Calu3 (cell line): ENCODE measurements at regions not wholly inside any gene's neighbourhood (a gene's known extent, or its start where the extent isn't known, plus 50 kb on each side); places are given as distances from the start of the nearest gene placed in this dataset.

ENCODE experiments used
- BruUV-seq: library from RNA; stranded (reverse); fragments of 400-500 nt; replicated peaks from 2 replicates; lab custom pipeline; 2021; lab: Mats Ljungman, UMichigan
- CTCF ChIA-PET: fragments of 300-600 bp; sonication (Branson Sonifier 250); formaldehyde crosslinking; loops from one replicate; lab custom pipeline; 2022; ENCODE audit warnings: antibody characterized with exemption; lab: Charles Lee
- DNase-seq: peaks from one replicate; pipeline ENCODE4 v3.0.0; 2022
- H3K27ac Mint-ChIP-seq: one replicate; pipeline ENCODE4 v1.8.0; 2022; ENCODE audit warnings: mixed read lengths; ENCODE audit not compliant: unreplicated experiment
- H3K27me3 Mint-ChIP-seq: one replicate; pipeline ENCODE4 v1.8.0; 2022; ENCODE audit warnings: mixed read lengths; ENCODE audit not compliant: unreplicated experiment
- H3K36me3 Mint-ChIP-seq: one replicate; pipeline ENCODE4 v1.8.0; 2022; ENCODE audit warnings: mild to moderate bottlenecking, moderate library complexity, mixed read lengths; ENCODE audit not compliant: insufficient read depth, unreplicated experiment
- H3K4me1 Mint-ChIP-seq: one replicate; pipeline ENCODE4 v1.8.0; 2022; ENCODE audit warnings: mild to moderate bottlenecking, low read depth, mixed read lengths; ENCODE audit not compliant: unreplicated experiment
- H3K4me3 Mint-ChIP-seq: one replicate; pipeline ENCODE4 v1.8.0; 2022; ENCODE audit warnings: mild to moderate bottlenecking, low read depth, moderate library complexity, mixed read lengths; ENCODE audit not compliant: unreplicated experiment
- H3K9me3 Mint-ChIP-seq: one replicate; pipeline ENCODE4 v1.8.0; 2022; ENCODE audit warnings: low read depth, mixed read lengths; ENCODE audit not compliant: unreplicated experiment
- intact Hi-C: fragments of 100-400 bp; cut with micrococcal nuclease; formaldehyde crosslinking; loops from one replicate; pipeline ENCODE4 v1.10.0; 2022; ENCODE audit not compliant: unreplicated experiment
- TF ChIP-seq, protein P1 (sequence below): fragments of 200-600 bp; IDR thresholded peaks from one replicate; pipeline ENCODE4 v1.8.0; 2022; ENCODE audit warnings: antibody characterized with exemption; ENCODE audit not compliant: unreplicated experiment

DNA sequence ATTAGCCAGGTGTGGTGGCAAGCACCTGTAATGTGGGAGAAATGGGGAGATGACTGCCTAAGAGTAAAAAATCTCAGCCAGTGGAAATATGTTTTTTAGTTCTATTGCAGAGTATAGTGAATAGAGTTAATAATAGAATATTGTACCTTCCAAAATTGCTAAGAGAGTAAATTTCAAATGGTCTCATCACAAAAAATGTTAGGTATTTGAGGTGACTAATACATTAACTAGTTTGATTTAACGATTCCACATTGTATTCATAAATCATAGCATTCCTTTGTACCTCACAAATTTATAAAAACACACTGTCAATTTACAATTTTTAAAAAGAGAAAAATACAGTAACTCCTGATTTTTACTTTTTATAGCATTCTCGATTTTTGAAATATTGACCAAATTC is 681.5 kb upstream of the EPHA5 start:
- no TSS peak for BruUV-seq
- intact Hi-C loops, result no loop called here
- CTCF ChIA-PET, result no interaction called here
- peaks cover 2% of the 10 kb centered on the region for H3K9me3 Mint-ChIP-seq
- H3K4me3 Mint-ChIP-seq, result no peak overlapping the region
- H3K27me3 Mint-ChIP-seq, result no peaks in the 10 kb centered on the region
- H3K4me1 Mint-ChIP-seq, result no peaks in the 10 kb centered on the region
- H3K27ac Mint-ChIP-seq, result no peak overlapping the region
- DNase-seq, result no peak
- TF ChIP-seq, protein P1, sequence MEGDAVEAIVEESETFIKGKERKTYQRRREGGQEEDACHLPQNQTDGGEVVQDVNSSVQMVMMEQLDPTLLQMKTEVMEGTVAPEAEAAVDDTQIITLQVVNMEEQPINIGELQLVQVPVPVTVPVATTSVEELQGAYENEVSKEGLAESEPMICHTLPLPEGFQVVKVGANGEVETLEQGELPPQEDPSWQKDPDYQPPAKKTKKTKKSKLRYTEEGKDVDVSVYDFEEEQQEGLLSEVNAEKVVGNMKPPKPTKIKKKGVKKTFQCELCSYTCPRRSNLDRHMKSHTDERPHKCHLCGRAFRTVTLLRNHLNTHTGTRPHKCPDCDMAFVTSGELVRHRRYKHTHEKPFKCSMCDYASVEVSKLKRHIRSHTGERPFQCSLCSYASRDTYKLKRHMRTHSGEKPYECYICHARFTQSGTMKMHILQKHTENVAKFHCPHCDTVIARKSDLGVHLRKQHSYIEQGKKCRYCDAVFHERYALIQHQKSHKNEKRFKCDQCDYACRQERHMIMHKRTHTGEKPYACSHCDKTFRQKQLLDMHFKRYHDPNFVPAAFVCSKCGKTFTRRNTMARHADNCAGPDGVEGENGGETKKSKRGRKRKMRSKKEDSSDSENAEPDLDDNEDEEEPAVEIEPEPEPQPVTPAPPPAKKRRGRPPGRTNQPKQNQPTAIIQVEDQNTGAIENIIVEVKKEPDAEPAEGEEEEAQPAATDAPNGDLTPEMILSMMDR, result no peak
- H3K36me3 Mint-ChIP-seq, result no peaks in the 10 kb centered on the region

DNA sequence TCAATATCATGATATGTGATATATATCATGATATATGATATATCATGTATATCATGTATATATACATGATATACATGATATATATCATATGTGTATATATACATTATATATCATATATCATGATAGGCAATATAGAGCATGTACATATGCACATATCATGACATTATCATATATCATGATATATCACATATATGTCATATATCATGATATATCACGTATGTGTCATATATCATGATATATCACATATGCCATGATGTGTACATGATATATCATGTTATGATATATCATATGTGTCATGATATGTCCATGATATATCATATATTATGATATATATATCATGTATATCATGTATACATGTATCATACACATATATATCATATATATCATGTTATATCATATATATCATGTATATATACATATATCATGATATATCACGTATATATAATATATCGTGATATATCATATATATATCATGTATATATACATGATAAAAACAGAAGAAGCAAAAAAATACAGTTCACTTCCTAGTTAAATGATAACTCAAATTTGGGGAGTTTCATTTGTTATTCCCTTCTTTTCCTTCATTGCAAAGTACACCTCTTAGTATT is 670.1 kb upstream of the EPHA5 start:
- intact Hi-C loops, result no loop called here
- no peaks in the 10 kb centered on the region for H3K9me3 Mint-ChIP-seq
- H3K4me1 Mint-ChIP-seq, result no peaks in the 10 kb centered on the region
- BruUV-seq, result no TSS peak
- no peak overlapping the region for H3K4me3 Mint-ChIP-seq
- TF ChIP-seq, protein P1, result no peak
- H3K36me3 Mint-ChIP-seq, result no peaks in the 10 kb centered on the region
- H3K27me3 Mint-ChIP-seq, result no peaks in the 10 kb centered on the region
- CTCF ChIA-PET, result no interaction called here
- no peak overlapping the region for H3K27ac Mint-ChIP-seq
- DNase-seq, result no peak

DNA sequence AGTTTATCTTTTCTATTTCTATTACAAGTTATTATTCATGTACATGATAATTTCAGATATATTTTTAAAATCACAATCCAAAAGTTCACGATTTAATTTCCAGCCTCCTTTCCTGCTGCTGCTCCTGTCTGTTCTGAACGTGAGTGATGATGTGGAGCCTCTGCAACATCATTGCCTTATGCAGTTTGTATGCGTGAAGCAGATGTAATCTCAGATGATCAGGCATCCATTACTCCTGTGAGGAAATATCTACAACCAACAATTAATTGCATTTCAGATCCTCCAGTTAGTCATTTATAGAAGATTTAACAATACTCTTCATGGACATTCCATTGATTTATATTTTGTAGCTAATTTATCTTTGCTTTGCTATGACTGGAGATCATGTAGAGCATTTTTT is 668.7 kb upstream of the EPHA5 start:
- no TSS peak for BruUV-seq
- no peak for DNase-seq
- TF ChIP-seq, protein P1, result no peak
- Mint-ChIP-seq H3K4me1 (no peaks in the 10 kb centered on the region), H3K4me3 (no peak overlapping the region), H3K27ac (no peak overlapping the region), H3K36me3 (no peaks in the 10 kb centered on the region), H3K9me3 (peaks cover 1% of the 10 kb centered on the region), H3K27me3 (no peaks in the 10 kb centered on the region)
- CTCF ChIA-PET, result no interaction called here
- intact Hi-C loops, result no loop called here

DNA sequence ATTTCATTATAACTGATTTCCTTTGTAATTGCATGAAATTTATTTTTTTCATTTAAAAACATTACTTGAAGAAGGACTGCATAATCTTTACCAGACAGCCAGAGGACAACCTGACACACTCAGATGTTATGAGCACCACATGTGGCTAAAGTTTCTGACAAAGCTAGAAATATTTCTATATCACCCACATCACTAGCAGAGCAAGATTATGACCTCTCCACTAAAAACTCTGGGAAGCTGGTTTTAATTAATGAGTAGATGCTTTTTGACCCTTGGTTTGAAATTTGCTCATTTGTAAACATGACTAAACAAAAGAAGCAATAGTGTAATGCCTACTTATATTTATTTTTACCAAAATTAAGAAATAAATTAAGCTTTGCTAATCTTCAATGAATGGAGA is 661.5 kb upstream of the EPHA5 start:
- no peaks in the 10 kb centered on the region for H3K36me3 Mint-ChIP-seq
- BruUV-seq, result no TSS peak
- no peak overlapping the region for H3K27ac Mint-ChIP-seq
- peaks cover 3% of the 10 kb centered on the region for H3K9me3 Mint-ChIP-seq
- no peak for DNase-seq
- TF ChIP-seq, protein P1, result no peak
- H3K4me3 Mint-ChIP-seq, result no peak overlapping the region
- CTCF ChIA-PET, result no interaction called here
- no peaks in the 10 kb centered on the region for H3K4me1 Mint-ChIP-seq
- intact Hi-C loops, result no loop called here
- no peaks in the 10 kb centered on the region for H3K27me3 Mint-ChIP-seq
